OCI-LY7 (cell line): ENCODE measurements at regions not wholly inside any gene's neighbourhood (a gene's known extent, or its start where the extent isn't known, plus 50 kb on each side); places are given as distances from the start of the nearest gene placed in this dataset.

Experiments used
- BruUV-seq: library from RNA; stranded (reverse); fragments of 400-500 nt; replicated peaks from 2 replicates; lab custom pipeline; 2021; lab: Mats Ljungman, UMichigan
- CTCF ChIA-PET: fragments of 300-600 bp; sonication (Branson Sonifier 250); formaldehyde crosslinking; loops from one replicate; lab custom pipeline; 2022; ENCODE audit warnings: antibody characterized with exemption; ENCODE audit not compliant: unreplicated experiment; lab: Charles Lee
- POLR2A ChIA-PET: fragments of 300-600 bp; sonication (Branson Sonifier 250); formaldehyde crosslinking; loops from one replicate; lab custom pipeline; 2022; ENCODE audit warnings: antibody characterized with exemption; lab: Charles Lee
- DNase-seq: peaks from one replicate; pipeline ENCODE4 v3.0.0-alpha.2; 2015; ENCODE audit warnings: low spot score
- H2AFZ ChIP-seq: fragments of 200-600 bp; sonication (generic), shearing (Covaris generic); 2 replicates; pipeline ENCODE4 v1.6.1; 2014; ENCODE audit warnings: mild to moderate bottlenecking, antibody characterized with exemption, low read length, moderate library complexity
- H3K27ac ChIP-seq: fragments of 200-600 bp; sonication (generic); 2 replicates; pipeline ENCODE4 v1.5.1; 2014; ENCODE audit warnings: mixed run types, low read depth, mild to moderate bottlenecking, moderate library complexity, low read length, inconsistent platforms; ENCODE audit not compliant: poor library complexity, severe bottlenecking
- H3K36me3 ChIP-seq: fragments of 200-600 bp; sonication (generic); 2 replicates; pipeline ENCODE4 v1.6.1; 2014; ENCODE audit warnings: mild to moderate bottlenecking, antibody characterized with exemption, low read length, moderate library complexity, mixed read lengths; ENCODE audit not compliant: insufficient read depth
- H3K4me1 ChIP-seq: fragments of 200-600 bp; sonication (generic); 2 replicates; pipeline ENCODE4 v1.5.1; 2014; ENCODE audit warnings: mild to moderate bottlenecking, low read length; ENCODE audit not compliant: insufficient read depth, poor library complexity, severe bottlenecking
- H3K4me2 ChIP-seq: fragments of 200-600 bp; sonication (generic); 2 replicates; pipeline ENCODE4 v1.6.1; 2014; ENCODE audit warnings: mild to moderate bottlenecking, low read length
- H3K4me3 ChIP-seq: fragments of 200-600 bp; sonication (generic); 2 replicates; pipeline ENCODE4 v1.5.1; 2014; ENCODE audit warnings: mild to moderate bottlenecking, low read depth, low read length; ENCODE audit not compliant: poor library complexity, severe bottlenecking
- H3K79me2 ChIP-seq: fragments of 200-600 bp; sonication (generic); 2 replicates; pipeline ENCODE4 v1.6.1; 2016; ENCODE audit warnings: low read depth, mild to moderate bottlenecking, low read length, moderate library complexity, mixed read lengths; ENCODE audit not compliant: insufficient read depth
- H3K9me2 ChIP-seq: fragments of 200-600 bp; sonication (generic); 2 replicates; pipeline ENCODE4 v1.6.1; 2016; ENCODE audit warnings: mild to moderate bottlenecking, low read length, mixed read lengths; ENCODE audit not compliant: insufficient read depth
- H3K9me3 ChIP-seq: fragments of 200-600 bp; sonication (generic); 2 replicates; pipeline ENCODE4 v1.6.1; 2014; ENCODE audit warnings: mild to moderate bottlenecking, mixed run types, low read length, mixed read lengths
- H4K20me1 ChIP-seq: fragments of 200-600 bp; sonication (generic); 2 replicates; pipeline ENCODE4 v1.6.1; 2014; ENCODE audit warnings: mild to moderate bottlenecking, antibody characterized with exemption, low read length, moderate library complexity, mixed read lengths; ENCODE audit not compliant: insufficient read depth
- CTCF ChIP-seq: fragments of 200-600 bp; sonication (generic); conservative IDR thresholded peaks from 2 replicates; pipeline ENCODE4 v1.5.1; 2014; ENCODE audit warnings: mild to moderate bottlenecking, antibody characterized with exemption, low read length, moderate library complexity, mixed read lengths
- EZH2phosphoT487 ChIP-seq: fragments of 200-600 bp; sonication (generic); IDR thresholded peaks from 2 replicates; pipeline ENCODE4 v1.6.1; 2018; ENCODE audit warnings: low read depth, borderline replicate concordance, mild to moderate bottlenecking, mixed run types, antibody characterized with exemption, low read length, moderate library complexity, mixed read lengths
- intact Hi-C: fragments of 100-400 bp; cut with micrococcal nuclease; formaldehyde crosslinking; loops from one replicate; pipeline ENCODE4 v1.10.0; 2022; ENCODE audit not compliant: unreplicated experiment

GRCh38 chr2:17226941-17227490 is 291.2 kb downstream of the RAD51AP2 start:
- no peaks in the 10 kb centered on the region for H3K9me3 ChIP-seq
- no peak for TF ChIP-seq EZH2phosphoT487
- TF ChIP-seq CTCF = no peak
- H3K4me2 ChIP-seq = no peak overlapping the region
- no TSS peak for BruUV-seq
- ChIA-PET CTCF (no interaction called here), POLR2A (interaction anchor here (0.6 to 0.7 kb wide), 3 partner anchors 20 to 861 kb away, joined by 3 to 4 read pairs (median 3); no protein-coding TSS in a partner anchor)
- no peak overlapping the region for H3K27ac ChIP-seq
- no peaks in the 10 kb centered on the region for H4K20me1 ChIP-seq
- H3K79me2 ChIP-seq = no peaks in the 10 kb centered on the region
- no peak for DNase-seq
- H2AFZ ChIP-seq = no peak overlapping the region
- intact Hi-C loops = no loop called here
- no peaks in the 10 kb centered on the region for H3K36me3 ChIP-seq
- no peak overlapping the region for H3K4me3 ChIP-seq
- no peaks in the 10 kb centered on the region; the same call in 1 of the 2 replicates for H3K9me2 ChIP-seq
- no peaks in the 10 kb centered on the region for H3K4me1 ChIP-seq

GRCh38 chr2:17223211-17223610 is 295.0 kb downstream of the RAD51AP2 start:
- H3K4me3 ChIP-seq = no peak overlapping the region
- H3K4me1 ChIP-seq = no peaks in the 10 kb centered on the region
- DNase-seq = no peak
- H2AFZ ChIP-seq = no peak overlapping the region
- H3K36me3 ChIP-seq = no peaks in the 10 kb centered on the region
- TF ChIP-seq CTCF = no peak
- no peak for TF ChIP-seq EZH2phosphoT487
- POLR2A ChIA-PET = interaction anchor here (0.7 to 0.8 kb wide), 2 partner anchors 53 to 79 kb away, joined by 3 to 5 read pairs; no protein-coding TSS in a partner anchor
- no peaks in the 10 kb centered on the region for H3K79me2 ChIP-seq
- no peak overlapping the region for H3K4me2 ChIP-seq
- CTCF ChIA-PET = no interaction called here
- no TSS peak for BruUV-seq
- intact Hi-C loops = no loop called here
- no peaks in the 10 kb centered on the region for H3K9me3 ChIP-seq
- no peaks in the 10 kb centered on the region for H4K20me1 ChIP-seq
- no peak overlapping the region for H3K27ac ChIP-seq
- no peaks in the 10 kb centered on the region; the same call in 1 of the 2 replicates for H3K9me2 ChIP-seq

GRCh38 chr2:17208511-17208910 is 309.7 kb downstream of the RAD51AP2 start:
- peaks cover 4% of the 10 kb centered on the region for H3K4me1 ChIP-seq
- ChIA-PET POLR2A (no interaction called here), CTCF (interaction anchor here (0.5 kb wide), 1 partner anchor 12 kb away, joined by 3 read pairs; no protein-coding TSS in a partner anchor)
- no TSS peak for BruUV-seq
- H3K36me3 ChIP-seq = no peaks in the 10 kb centered on the region
- no peak overlapping the region for H3K4me3 ChIP-seq
- no peak overlapping the region for H3K27ac ChIP-seq
- no peak overlapping the region for H2AFZ ChIP-seq
- intact Hi-C loops = no loop called here
- H4K20me1 ChIP-seq = no peaks in the 10 kb centered on the region
- H3K4me2 ChIP-seq = no peak overlapping the region
- no peaks in the 10 kb centered on the region for H3K79me2 ChIP-seq
- H3K9me3 ChIP-seq = no peaks in the 10 kb centered on the region
- no peak for DNase-seq
- TF ChIP-seq EZH2phosphoT487 = no peak
- no peak for TF ChIP-seq CTCF
- H3K9me2 ChIP-seq = no peaks in the 10 kb centered on the region
